Activated CD8-positive, alpha-beta T cell treated with anti-CD3 and anti-CD28 coated beads for 36 hours (primary cell): ENCODE measurements at regions not wholly inside any gene's neighbourhood (a gene's known extent, or its start where the extent isn't known, plus 50 kb on each side); places are given as distances from the start of the nearest gene placed in this dataset.

Experiments used
- ATAC-seq: fragments of 200-7000 bp; cut with Tn5 transposase; one replicate; pipeline ENCODE4 v1.10.0; 2021; ENCODE audit warnings: mild to moderate bottlenecking, moderate library complexity
- CTCF ChIA-PET: fragments of 350-600 bp; sonication (Branson Sonifier 250); formaldehyde crosslinking; loops from one replicate; lab custom pipeline; 2021; ENCODE audit warnings: antibody characterized with exemption; lab: Charles Lee
- POLR2A ChIA-PET: fragments of 350-600 bp; sonication (Branson Sonifier 250); formaldehyde crosslinking; loops from one replicate; lab custom pipeline; 2021; ENCODE audit warnings: antibody characterized with exemption; lab: Charles Lee
- DNase-seq: peaks from one replicate; pipeline ENCODE4 v3.0.0-alpha.2; 2020
- H3K27ac Mint-ChIP-seq: one replicate; pipeline ENCODE4 v1.8.0; 2021; ENCODE audit warnings: mild to moderate bottlenecking, mixed read lengths
- H3K27me3 Mint-ChIP-seq: one replicate; pipeline ENCODE4 v1.8.0; 2021; ENCODE audit warnings: mixed read lengths
- H3K36me3 Mint-ChIP-seq: one replicate; pipeline ENCODE4 v1.8.0; 2021; ENCODE audit warnings: low read depth, mixed read lengths
- H3K4me1 Mint-ChIP-seq: one replicate; pipeline ENCODE4 v1.8.0; 2021; ENCODE audit warnings: low read depth, mixed read lengths
- H3K4me3 Mint-ChIP-seq: one replicate; pipeline ENCODE4 v1.8.0; 2021; ENCODE audit warnings: mild to moderate bottlenecking, moderate library complexity, mixed read lengths
- H3K9me3 Mint-ChIP-seq: one replicate; pipeline ENCODE4 v1.8.0; 2021; ENCODE audit warnings: mixed read lengths
- CTCF ChIP-seq: fragments of 200-600 bp; IDR thresholded peaks from one replicate; pipeline ENCODE4 v1.8.0; 2022; ENCODE audit warnings: antibody characterized with exemption, mild to moderate bottlenecking
- intact Hi-C: fragments of 100-400 bp; cut with micrococcal nuclease; formaldehyde crosslinking; loops from one replicate; pipeline ENCODE4 v1.10.0; 2022

GRCh38 chr3:35437381-35437780 is 201.9 kb upstream of the ARPP21 start:
- DNase-seq (no peak), ATAC-seq (no peak)
- H3K4me1 Mint-ChIP-seq = no peaks in the 10 kb centered on the region
- no peak for TF ChIP-seq CTCF
- ChIA-PET POLR2A (no interaction called here), CTCF (no interaction called here)
- no peak overlapping the region for H3K27ac Mint-ChIP-seq
- intact Hi-C loops = no loop called here
- H3K36me3 Mint-ChIP-seq = no peaks in the 10 kb centered on the region
- no peaks in the 10 kb centered on the region for H3K27me3 Mint-ChIP-seq
- H3K9me3 Mint-ChIP-seq = no peaks in the 10 kb centered on the region
- H3K4me3 Mint-ChIP-seq = no peak overlapping the region

- DNase-seq = no peak
- Mint-ChIP-seq H3K4me3 (no peak overlapping the region), H3K27ac (no peak overlapping the region), H3K27me3 (no peaks in the 10 kb centered on the region), H3K4me1 (no peaks in the 10 kb centered on the region), H3K36me3 (no peaks in the 10 kb centered on the region), H3K9me3 (no peaks in the 10 kb centered on the region)
- ChIA-PET POLR2A (no interaction called here), CTCF (no interaction called here)
- ATAC-seq = no peak
- intact Hi-C loops = no loop called here
- no peak for TF ChIP-seq CTCF
These were observed 201.2 kb upstream of the ARPP21 start for GRCh38 chr3:35438101-35438500.

- Mint-ChIP-seq H3K9me3 (no peaks in the 10 kb centered on the region), H3K27ac (no peak overlapping the region), H3K4me3 (no peak overlapping the region), H3K4me1 (no peaks in the 10 kb centered on the region), H3K27me3 (no peaks in the 10 kb centered on the region), H3K36me3 (no peaks in the 10 kb centered on the region)
- POLR2A ChIA-PET = no interaction called here
- no peak for DNase-seq
- CTCF ChIA-PET = no interaction called here
- no peak for ATAC-seq
- no peak for TF ChIP-seq CTCF
- intact Hi-C loops = no loop called here
These were observed 199.7 kb upstream of the ARPP21 start for GRCh38 chr3:35439663-35440062.

DNA sequence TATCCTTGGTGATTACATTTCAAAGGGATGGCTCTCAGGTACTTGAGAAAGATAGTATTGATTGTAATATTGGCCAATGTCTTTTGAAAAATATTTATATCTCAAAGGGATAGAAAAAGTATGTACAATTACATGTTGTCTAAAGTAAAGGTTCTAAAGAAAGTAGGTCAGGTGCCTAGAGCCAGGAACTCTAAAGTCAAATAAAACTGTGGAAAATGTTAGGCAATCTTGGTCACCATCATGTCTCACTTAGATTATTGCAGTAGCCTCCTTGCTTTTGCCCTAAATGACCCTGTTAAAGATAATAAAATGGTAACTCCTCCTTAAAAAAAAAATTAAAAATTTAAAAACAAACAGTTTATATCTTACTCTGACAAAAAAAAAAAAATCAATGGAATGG is 198.5 kb upstream of the ARPP21 start:
- no peak overlapping the region for H3K27ac Mint-ChIP-seq
- no peak for DNase-seq
- no peaks in the 10 kb centered on the region for H3K36me3 Mint-ChIP-seq
- intact Hi-C loops = no loop called here
- TF ChIP-seq CTCF = no peak
- no peak overlapping the region for H3K4me3 Mint-ChIP-seq
- ChIA-PET POLR2A (no interaction called here), CTCF (no interaction called here)
- ATAC-seq = no peak
- no peaks in the 10 kb centered on the region for H3K9me3 Mint-ChIP-seq
- no peaks in the 10 kb centered on the region for H3K4me1 Mint-ChIP-seq
- no peaks in the 10 kb centered on the region for H3K27me3 Mint-ChIP-seq

DNA sequence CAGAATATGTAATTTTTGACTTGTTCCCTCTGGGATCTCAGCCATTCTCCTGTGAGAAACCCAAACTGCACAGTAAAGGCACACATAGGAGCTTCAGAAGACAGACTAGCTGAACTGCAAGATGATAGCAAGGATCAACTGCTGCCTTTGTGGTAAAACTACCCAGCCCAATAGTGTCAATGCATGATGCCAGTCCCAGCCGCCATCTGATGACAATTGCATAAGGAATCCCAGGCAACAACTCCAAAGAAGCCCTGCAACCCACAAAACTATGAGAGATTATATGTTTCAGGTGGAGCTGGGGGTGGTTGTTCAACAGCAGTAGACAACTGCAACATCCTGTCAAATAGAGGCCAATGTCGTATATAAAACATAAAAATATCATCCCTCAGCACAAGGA is 192.4 kb upstream of the ARPP21 start:
- POLR2A ChIA-PET = no interaction called here
- Mint-ChIP-seq H3K4me1 (no peaks in the 10 kb centered on the region), H3K27me3 (no peaks in the 10 kb centered on the region), H3K36me3 (no peaks in the 10 kb centered on the region), H3K27ac (no peak overlapping the region), H3K4me3 (no peak overlapping the region), H3K9me3 (no peaks in the 10 kb centered on the region)
- intact Hi-C loops = no loop called here
- DNase-seq (no peak), ATAC-seq (no peak)
- TF ChIP-seq CTCF = no peak
- CTCF ChIA-PET = no interaction called here
